ENCODE measurements at regions not wholly inside any gene's neighbourhood (a gene's known extent, or its start where the extent isn't known, plus 50 kb on each side); places are given as distances from the start of the nearest gene placed in this dataset.

- Histone ChIP-seq H3K36me3 (ENCODE audit: insufficient read depth, low read length) (no peaks in the 10 kb centered on the region), H3K9me2 (ENCODE audit: insufficient read depth, low read length) (no peaks in the 10 kb centered on the region), H3K79me2 (replicated peaks; ENCODE audit: insufficient read depth, low read length) (no peaks in the 10 kb centered on the region), H2AFZ (ENCODE audit: low read depth, low read length) (no peak overlapping the region), H4K20me1 (ENCODE audit: insufficient read depth) (no peaks in the 10 kb centered on the region), H3K9ac (ENCODE audit: low read length) (no peak overlapping the region), H3K4me2 (ENCODE audit: low read length) (no peak overlapping the region), H3F3A (ENCODE audit: insufficient read depth, low read length, poor library complexity, severe bottlenecking) (no peaks in the 10 kb centered on the region), H3K4me3 (ENCODE audit: low read length) (no peak overlapping the region), H3K27me3 (ENCODE audit: insufficient read depth, low read depth, low read length) (no peaks in the 10 kb centered on the region), H3K27ac (ENCODE audit: low read length) (no peak overlapping the region), H3K9me3 (ENCODE audit: low read length) (no peaks in the 10 kb centered on the region)
- TF ChIP-seq REST (IDR thresholded peaks at IDR 0.05; ENCODE audit: borderline replicate concordance) (no peak), POLR2AphosphoS5 (IDR thresholded peaks at IDR 0.05) (no peak), MXI1 (conservative IDR thresholded peaks at IDR 0.05; ENCODE audit: poor library complexity, severe bottlenecking) (no peak), EP300 (conservative IDR thresholded peaks at IDR 0.05; ENCODE audit: poor library complexity, severe bottlenecking) (no peak), EZH2 (IDR thresholded peaks at IDR 0.05; ENCODE audit: borderline replicate concordance, insufficient read depth, low read length, poor library complexity, severe bottlenecking) (no peak), CTCF (IDR thresholded peaks at IDR 0.05; ENCODE audit: poor library complexity, severe bottlenecking) (no peak), TAF1 (IDR thresholded peaks at IDR 0.05; ENCODE audit: low read depth) (no peak), SMC3 (conservative IDR thresholded peaks at IDR 0.05; ENCODE audit: poor library complexity) (no peak), RAD21 (conservative IDR thresholded peaks at IDR 0.05) (no peak)
These were observed 769.9 kb downstream of the QKI start for GRCh38 chr6:164184410-164184809.

- Histone ChIP-seq H3K9me3 (ENCODE audit: low read length) (no peaks in the 10 kb centered on the region), H3K4me2 (ENCODE audit: low read length) (no peak overlapping the region), H3K36me3 (ENCODE audit: insufficient read depth, low read length) (no peaks in the 10 kb centered on the region), H4K20me1 (ENCODE audit: insufficient read depth) (no peaks in the 10 kb centered on the region), H3F3A (ENCODE audit: insufficient read depth, low read length, poor library complexity, severe bottlenecking) (no peaks in the 10 kb centered on the region), H3K9me2 (ENCODE audit: insufficient read depth, low read length) (no peaks in the 10 kb centered on the region), H3K79me2 (replicated peaks; ENCODE audit: insufficient read depth, low read length) (no peaks in the 10 kb centered on the region), H3K27ac (ENCODE audit: low read length) (no peak overlapping the region), H3K9ac (ENCODE audit: low read length) (no peak overlapping the region), H3K4me3 (ENCODE audit: low read length) (no peak overlapping the region), H2AFZ (ENCODE audit: low read depth, low read length) (no peak overlapping the region), H3K27me3 (ENCODE audit: insufficient read depth, low read depth, low read length) (no peaks in the 10 kb centered on the region)
- no peak for TF ChIP-seq EP300 (conservative IDR thresholded peaks at IDR 0.05; ENCODE audit: poor library complexity, severe bottlenecking)
- TF ChIP-seq TAF1 (IDR thresholded peaks at IDR 0.05; ENCODE audit: low read depth): no peak
These were observed 769.1 kb downstream of the QKI start for GRCh38 chr6:164183556-164184123.

All from neural cell (in vitro differentiated cells).